Parathyroid adenoma (tissue), 2 donors: ENCODE measurements at regions not wholly inside any gene's neighbourhood (a gene's known extent, or its start where the extent isn't known, plus 50 kb on each side); places are given as distances from the start of the nearest gene placed in this dataset.

ENCODE experiments used
- H2AFZ ChIP-seq: fragments of 300-600 bp; sonication (generic); one replicate; pipeline ENCODE4 v1.7.0; 2017; ENCODE audit warnings: antibody characterized with exemption, mild to moderate bottlenecking
- H3K27ac ChIP-seq: fragments of 300-600 bp; sonication (generic); one replicate; pipeline ENCODE4 v1.7.0; 2017
- H3K27me3 ChIP-seq: fragments of 300-600 bp; sonication (generic); one replicate; pipeline ENCODE4 v1.7.0; 2017; ENCODE audit warnings: low read length; ENCODE audit not compliant: control insufficient read depth, insufficient read depth
- H3K36me3 ChIP-seq: fragments of 300-600 bp; sonication (generic); one replicate; pipeline ENCODE4 v1.7.0; 2017; ENCODE audit warnings: low read length; ENCODE audit not compliant: control insufficient read depth, insufficient read depth
- H3K4me1 ChIP-seq: fragments of 300-600 bp; sonication (generic); one replicate; pipeline ENCODE4 v1.7.0; 2017; ENCODE audit warnings: control low read depth
- H3K4me2 ChIP-seq: fragments of 300-600 bp; sonication (generic); one replicate; pipeline ENCODE4 v1.7.0; 2017; ENCODE audit warnings: low read length
- H3K4me3 ChIP-seq: fragments of 300-600 bp; sonication (generic); one replicate; pipeline ENCODE4 v1.7.0; 2017; ENCODE audit warnings: low read depth, low read length
- H3K79me2 ChIP-seq: fragments of 300-600 bp; sonication (generic); one replicate; pipeline ENCODE4 v1.7.0; 2017; ENCODE audit warnings: control low read depth
- H3K9ac ChIP-seq: fragments of 300-600 bp; sonication (generic); one replicate; pipeline ENCODE4 v1.7.0; 2017; ENCODE audit warnings: mild to moderate bottlenecking
- H3K9me3 ChIP-seq: fragments of 300-600 bp; sonication (generic); one replicate; pipeline ENCODE4 v1.7.0; 2017; ENCODE audit warnings: low read length; ENCODE audit not compliant: control insufficient read depth
- TF ChIP-seq, protein P1 (sequence below): fragments of 300-600 bp; sonication (generic); IDR thresholded peaks from one replicate; pipeline ENCODE4 v1.7.0; 2017; ENCODE audit warnings: antibody characterized with exemption, mild to moderate bottlenecking
- donor health status: primary hyperparathyroidism.

DNA sequence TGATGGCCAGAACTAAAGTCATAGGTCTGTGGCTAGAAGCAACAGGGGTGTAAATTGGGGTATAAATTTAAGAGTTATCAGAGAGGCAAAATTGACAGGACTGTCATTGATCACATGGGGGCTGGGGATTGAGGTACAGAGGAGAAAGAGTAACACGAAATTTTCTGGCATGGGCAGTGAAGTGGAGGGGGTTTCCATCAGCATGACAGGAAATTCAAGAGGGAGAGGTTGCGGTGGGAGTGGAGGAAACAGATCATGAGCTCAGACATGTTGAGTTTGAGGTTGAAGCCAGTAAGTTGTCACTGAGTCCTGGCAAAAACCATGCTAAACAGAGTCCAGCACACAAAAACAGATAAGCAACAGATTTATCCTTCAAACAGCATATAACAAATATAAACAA, 192.1 kb upstream of the TSC22D1 start:
- no peak overlapping the region for H3K27ac ChIP-seq
- H3K79me2 ChIP-seq: no peaks in the 10 kb centered on the region
- TF ChIP-seq, protein P1, sequence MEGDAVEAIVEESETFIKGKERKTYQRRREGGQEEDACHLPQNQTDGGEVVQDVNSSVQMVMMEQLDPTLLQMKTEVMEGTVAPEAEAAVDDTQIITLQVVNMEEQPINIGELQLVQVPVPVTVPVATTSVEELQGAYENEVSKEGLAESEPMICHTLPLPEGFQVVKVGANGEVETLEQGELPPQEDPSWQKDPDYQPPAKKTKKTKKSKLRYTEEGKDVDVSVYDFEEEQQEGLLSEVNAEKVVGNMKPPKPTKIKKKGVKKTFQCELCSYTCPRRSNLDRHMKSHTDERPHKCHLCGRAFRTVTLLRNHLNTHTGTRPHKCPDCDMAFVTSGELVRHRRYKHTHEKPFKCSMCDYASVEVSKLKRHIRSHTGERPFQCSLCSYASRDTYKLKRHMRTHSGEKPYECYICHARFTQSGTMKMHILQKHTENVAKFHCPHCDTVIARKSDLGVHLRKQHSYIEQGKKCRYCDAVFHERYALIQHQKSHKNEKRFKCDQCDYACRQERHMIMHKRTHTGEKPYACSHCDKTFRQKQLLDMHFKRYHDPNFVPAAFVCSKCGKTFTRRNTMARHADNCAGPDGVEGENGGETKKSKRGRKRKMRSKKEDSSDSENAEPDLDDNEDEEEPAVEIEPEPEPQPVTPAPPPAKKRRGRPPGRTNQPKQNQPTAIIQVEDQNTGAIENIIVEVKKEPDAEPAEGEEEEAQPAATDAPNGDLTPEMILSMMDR: no peak
- H3K9me3 ChIP-seq: no peaks in the 10 kb centered on the region
- no peak overlapping the region for H3K9ac ChIP-seq
- H3K36me3 ChIP-seq: no peaks in the 10 kb centered on the region
- peaks cover 6% of the 10 kb centered on the region for H3K4me1 ChIP-seq
- no peaks in the 10 kb centered on the region for H3K27me3 ChIP-seq
- H3K4me2 ChIP-seq: no peak overlapping the region
- no peak overlapping the region for H3K4me3 ChIP-seq
- no peak overlapping the region for H2AFZ ChIP-seq

DNA sequence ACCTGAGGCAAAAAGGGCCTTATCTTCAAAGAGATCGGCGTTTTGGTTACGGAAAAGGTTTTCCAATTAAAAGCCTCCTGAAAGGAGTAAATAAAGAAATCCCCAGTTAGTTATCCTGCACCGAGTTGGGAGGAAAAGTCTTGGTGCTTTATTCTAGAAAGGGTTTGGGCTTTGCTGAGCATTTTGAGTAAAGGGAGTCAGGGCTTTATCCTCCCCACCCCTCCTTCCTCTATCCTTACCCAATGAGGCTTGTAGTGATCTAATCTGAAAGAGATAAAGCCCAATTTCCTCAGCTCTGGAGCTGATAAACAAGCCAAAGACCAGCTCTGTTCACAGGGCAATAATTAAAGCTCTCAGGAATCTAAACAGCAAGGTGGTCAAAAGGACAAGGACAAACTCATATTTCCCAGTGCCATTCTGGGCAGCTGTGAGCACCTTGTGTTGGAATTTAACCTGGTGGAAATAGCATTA, 188.9 kb upstream of the TSC22D1 start:
- Histone ChIP-seq H3K4me3 (peak overlapping the region; percentile 20), H3K9ac (no peak overlapping the region), H3K36me3 (no peaks in the 10 kb centered on the region), H3K9me3 (no peaks in the 10 kb centered on the region), H3K4me1 (peaks cover 7% of the 10 kb centered on the region), H3K79me2 (no peaks in the 10 kb centered on the region), H2AFZ (peak overlapping the region; percentile 69), H3K27me3 (no peaks in the 10 kb centered on the region), H3K27ac (peak overlapping the region; percentile 61), H3K4me2 (peak overlapping the region; percentile 9)
- TF ChIP-seq, protein P1: no peak

DNA sequence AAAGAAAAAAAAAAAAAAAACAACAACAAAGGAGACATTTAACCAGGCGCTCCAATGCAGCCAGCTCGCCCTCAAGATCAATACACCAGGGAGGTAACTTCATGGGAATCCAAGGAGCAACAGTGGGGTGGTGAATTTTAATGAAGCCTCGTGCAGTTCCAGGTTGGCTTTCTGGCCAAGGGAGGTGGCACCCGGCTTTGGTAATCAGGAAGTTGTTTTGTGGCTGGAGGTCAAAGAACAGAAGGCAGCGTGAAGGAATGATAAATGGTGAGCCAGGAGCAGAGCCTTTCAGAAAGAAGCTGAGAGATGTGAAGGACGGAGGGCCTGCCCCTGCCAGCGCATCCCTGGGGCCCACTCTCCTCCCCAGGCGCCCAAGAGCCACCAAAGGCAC, 188.2 kb upstream of the TSC22D1 start:
- peak overlapping the region; percentile 61 for H3K27ac ChIP-seq

GRCh38 chr13:44763615-44764301, 187.6 kb upstream of the TSC22D1 start:
- Histone ChIP-seq H2AFZ (no peak overlapping the region), H3K4me1 (peaks cover 7% of the 10 kb centered on the region), H3K4me2 (no peak overlapping the region), H3K27ac (no peak overlapping the region), H3K9ac (no peak overlapping the region), H3K9me3 (no peaks in the 10 kb centered on the region), H3K36me3 (no peaks in the 10 kb centered on the region), H3K79me2 (no peaks in the 10 kb centered on the region), H3K27me3 (no peaks in the 10 kb centered on the region), H3K4me3 (no peak overlapping the region)
- TF ChIP-seq, protein P1: no peak

More for the DNA sequence above, 188.2 kb upstream of the TSC22D1 start:
- Histone ChIP-seq H3K9me3 (no peaks in the 10 kb centered on the region), H3K9ac (no peak overlapping the region), H3K27me3 (no peaks in the 10 kb centered on the region), H2AFZ (peak overlapping the region; percentile 17), H3K36me3 (no peaks in the 10 kb centered on the region), H3K4me2 (peak overlapping the region; percentile 9), H3K79me2 (no peaks in the 10 kb centered on the region), H3K4me1 (peaks cover 7% of the 10 kb centered on the region), H3K4me3 (no peak overlapping the region)
- TF ChIP-seq, protein P1: no peak

DNA sequence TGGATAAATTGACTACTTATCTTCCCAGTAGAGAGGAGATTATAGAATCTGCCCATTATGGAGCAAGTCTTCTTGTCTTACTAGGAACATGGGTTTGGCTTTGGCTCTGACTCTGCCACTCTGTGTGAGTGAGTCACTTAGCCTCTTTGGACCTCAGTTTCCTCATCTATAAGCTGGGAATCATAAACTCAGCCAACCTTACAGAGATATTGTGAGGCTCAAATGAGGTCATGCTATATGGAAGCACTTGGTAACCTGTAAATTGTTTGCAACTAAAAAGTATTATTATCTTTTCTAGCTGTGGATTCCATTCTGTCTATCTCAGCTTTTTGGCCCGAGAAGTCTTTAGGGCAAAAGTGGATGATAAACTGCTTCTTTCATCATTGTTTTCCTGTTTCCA, 186.8 kb upstream of the TSC22D1 start:
- TF ChIP-seq, protein P1: no peak
- Histone ChIP-seq H3K9ac (no peak overlapping the region), H3K4me1 (peaks cover 7% of the 10 kb centered on the region), H3K27me3 (no peaks in the 10 kb centered on the region), H3K27ac (no peak overlapping the region), H3K4me2 (no peak overlapping the region), H2AFZ (no peak overlapping the region), H3K4me3 (no peak overlapping the region), H3K9me3 (no peaks in the 10 kb centered on the region), H3K79me2 (no peaks in the 10 kb centered on the region), H3K36me3 (no peaks in the 10 kb centered on the region)
